HG02885 (cell line): ENCODE measurements at regions not wholly inside any gene's neighbourhood (a gene's known extent, or its start where the extent isn't known, plus 50 kb on each side); places are given as distances from the start of the nearest gene placed in this dataset.

Source experiments
- ATAC-seq: cut with Tn5 transposase; IDR thresholded peaks from one replicate; pipeline ENCODE4 v1.9.1; 2021; ENCODE audit warnings: mild to moderate bottlenecking; ENCODE audit not compliant: unreplicated experiment, poor library complexity

DNA sequence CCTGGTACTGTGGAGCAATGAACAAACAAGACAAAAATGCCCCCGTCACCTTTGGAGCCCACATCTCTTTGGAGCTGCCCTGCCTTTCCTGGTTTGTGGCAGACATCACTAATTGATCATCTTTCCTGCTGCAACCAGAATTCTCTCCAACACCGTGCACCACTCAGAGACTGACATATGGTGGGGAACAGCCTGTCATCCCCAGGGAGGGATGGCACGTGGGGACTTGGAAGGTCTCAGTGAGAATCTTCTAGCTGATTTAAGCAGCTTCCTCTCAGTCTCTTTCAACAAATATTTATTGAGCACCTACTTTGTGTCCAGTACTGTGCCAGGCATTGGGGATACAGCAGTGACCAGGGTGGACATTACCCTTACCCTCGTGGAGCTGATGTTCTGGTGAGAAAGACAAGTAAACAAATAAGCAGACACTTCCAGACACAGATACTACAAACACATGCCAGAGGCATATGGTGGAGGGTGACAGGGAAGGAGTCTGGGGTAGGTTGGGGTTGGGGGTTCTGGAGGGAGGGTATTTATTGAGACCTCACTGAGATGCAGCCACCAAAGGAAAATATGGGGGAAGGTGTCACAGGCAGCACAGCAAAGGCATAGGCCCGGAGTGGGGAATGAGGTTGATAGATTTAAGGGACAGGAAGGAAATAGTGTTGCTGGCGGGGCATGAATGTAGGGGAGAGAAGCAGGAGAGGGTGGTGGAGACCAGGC is 82.3 kb downstream of the CEBPB start:
- ATAC-seq = no peak

DNA sequence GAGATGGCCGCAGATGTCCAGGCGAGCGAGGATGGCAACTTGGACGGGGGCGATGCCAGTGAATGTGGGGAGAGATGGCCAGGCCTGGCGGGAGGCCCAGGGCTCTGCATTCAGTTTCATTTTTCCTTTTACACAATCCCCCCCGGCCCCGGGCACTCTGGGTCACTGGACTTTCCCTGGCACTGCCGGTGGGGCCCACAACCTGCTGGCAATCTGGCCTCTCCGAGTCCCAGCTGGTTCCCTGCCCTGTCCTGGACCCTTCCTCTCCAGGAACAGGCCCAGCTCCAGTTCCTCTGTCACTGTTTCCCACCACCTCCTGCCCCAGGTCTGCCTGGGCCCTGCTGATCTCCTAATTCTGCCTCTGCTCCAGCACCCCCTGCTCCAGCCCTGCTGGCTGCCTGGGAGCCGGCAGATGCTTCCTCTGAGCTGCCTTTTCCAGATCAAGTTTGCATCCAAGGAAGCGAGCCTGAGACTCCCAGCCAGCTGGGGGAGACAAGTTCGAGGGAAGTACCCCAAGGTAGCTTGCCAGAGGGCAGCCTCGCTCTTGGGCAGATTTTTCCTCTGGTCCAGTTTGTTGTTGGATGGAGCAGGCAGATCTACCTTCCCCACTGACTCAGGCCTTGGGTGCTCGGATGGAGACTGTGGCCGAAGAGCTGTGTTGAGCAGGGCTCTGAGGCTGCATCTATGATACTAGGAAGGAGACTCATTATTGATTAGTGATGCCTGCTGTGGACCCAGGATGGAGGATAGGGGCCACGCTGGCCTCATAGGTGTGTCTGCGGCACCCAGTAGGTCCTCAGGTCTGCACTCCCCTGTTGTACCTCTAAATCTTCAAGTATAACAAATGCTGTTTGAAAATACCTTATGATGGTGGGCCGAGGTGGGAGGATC is 83.2 kb downstream of the CEBPB start:
- no peak for ATAC-seq

DNA sequence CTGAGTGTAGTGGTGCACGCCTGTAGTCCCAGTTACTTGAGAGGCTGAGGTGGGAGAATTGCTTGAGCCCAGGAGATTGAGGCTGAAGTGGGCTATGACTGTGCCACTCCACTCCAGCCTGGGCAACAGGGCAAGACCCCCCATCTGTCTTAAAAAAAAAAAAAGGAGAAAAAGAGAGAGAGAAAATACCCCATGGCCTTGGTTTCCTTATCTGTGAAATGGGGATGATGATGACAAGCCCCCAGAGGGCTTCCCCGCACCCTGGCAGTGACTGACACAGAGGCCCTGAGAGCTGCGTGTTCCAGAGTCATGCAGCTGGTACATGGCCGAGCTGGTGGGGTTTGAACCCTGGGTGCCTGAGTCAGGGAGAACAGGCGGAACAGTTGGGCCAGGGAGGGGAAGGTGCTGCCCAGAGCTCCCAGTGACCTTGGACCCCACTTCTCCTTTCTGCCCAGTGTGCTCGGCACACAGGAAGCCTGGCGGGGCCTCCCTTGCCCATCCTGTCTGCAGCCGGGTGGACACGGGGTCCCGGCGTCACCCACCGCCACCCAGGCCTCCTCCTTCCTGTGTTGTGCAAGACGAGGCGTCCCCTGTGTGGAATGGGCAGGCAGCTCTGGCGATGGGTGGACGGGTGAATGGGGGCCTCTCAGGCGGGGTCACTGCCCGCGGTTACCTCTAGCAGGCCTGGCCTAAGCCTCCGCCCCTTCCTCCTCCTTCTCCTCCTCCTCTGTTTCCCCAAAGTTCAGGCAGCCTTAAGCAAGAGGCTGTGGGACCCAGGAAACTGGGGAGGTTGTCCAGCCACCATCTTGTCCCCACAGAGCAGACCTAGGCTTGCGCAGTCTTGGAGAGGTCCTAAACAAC is 84.2 kb downstream of the CEBPB start:
- no peak for ATAC-seq

DNA sequence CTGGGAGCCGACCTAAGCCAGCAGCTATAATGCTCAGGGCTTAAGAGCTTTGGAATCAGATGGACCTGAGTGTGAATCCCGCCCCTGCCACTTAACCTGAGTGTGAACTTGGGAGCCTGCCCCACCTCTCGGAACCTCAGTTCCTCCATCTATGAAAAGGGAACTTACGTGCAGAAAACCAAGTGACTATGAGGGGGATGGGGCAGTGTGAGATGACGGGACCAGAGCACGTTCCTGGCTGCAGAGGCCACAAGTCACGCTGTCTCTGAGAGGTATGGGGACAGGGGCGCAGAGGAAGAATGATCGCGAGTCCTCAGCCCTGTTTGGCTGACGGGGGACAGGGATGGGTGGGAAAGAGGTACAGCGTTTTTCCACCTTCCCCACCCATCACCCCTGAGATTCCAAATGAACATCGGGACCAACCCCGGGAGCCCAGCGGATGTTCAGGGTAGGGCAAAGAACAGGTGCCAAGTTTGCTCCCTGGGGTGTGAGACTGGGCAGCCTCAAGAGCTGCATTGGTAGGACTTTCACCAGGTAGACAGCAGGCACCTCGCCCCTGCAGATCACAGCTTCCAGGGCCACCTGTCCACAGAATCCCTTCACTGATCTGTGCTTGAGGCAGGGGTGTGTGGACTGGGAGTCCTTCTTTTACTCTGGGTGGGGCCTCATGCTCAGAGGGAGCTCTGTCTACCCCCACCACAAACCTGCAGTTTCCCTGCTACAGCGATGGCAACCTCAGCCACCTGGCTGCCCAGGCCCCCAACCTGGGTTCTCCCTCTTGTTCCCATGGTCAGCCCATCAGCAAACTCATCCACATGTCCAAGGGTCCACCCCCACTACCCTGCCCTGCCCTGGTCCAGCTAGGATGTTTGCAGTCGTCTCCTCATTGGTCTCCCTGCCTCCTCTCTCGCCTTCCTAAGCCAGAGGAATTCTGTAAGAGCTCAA is 85.8 kb downstream of the CEBPB start:
- ATAC-seq = no peak

DNA sequence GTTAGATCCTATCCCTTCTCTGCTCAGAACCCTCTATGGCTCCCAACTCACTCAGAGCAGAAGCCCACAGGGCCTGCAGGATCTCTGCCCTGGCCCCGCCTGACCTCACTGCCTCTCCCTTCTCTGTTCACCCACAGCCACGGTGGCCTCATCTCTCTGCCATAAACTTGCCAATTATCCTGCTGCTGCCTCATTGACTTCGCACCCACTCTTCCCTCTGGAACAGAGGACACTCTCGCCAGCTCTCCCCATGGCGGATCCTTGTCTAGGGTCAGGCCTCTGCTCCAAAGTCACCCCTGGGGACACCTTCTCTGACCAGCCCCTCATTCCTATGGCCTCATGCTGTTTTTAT is 86.4 kb downstream of the CEBPB start:
- ATAC-seq = no peak

DNA sequence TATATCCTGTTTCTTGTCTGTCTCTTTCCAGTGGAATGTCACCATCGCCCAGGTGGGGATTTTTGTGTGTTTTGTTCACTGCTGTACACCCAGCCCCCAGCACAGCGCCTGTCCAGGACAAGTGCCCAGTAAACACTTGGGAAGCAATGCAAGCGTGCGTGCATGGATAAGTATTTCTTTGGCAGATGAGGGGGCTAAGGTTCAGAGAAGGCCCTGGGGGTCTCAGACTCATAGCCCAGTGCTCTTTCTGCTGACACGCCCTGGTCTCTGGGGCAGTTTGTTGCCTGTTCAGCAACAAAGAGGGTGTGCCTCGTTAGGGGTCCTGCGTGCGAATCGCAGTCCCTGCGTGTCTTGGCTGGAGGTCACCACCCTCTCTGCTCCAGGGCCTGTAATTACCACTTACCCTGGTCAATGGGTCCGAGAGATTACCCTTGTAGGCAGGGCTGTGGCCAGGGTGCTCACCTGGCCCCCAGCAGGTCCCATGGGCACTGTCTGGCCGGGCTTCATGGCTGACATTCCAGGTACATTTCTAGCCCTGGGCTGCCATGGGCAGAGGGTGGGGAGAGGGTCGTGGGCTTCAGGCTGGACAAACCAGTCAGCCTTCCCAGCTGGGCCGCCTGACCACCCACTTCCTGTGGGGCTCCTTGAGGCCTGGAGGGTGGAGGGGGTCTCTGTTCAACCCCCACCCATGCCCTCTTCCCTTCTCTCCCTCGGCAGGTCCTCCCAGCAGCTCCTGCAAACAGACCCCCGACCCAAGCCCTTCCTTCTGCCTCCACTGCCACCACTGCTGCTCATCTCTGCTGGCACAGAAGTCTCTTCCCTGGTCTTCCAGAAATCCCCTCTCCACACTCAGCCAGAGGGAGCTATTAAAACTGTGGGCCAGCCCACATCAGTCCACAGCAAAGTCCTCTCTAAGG is 87.1 kb downstream of the CEBPB start:
- ATAC-seq = no peak

DNA sequence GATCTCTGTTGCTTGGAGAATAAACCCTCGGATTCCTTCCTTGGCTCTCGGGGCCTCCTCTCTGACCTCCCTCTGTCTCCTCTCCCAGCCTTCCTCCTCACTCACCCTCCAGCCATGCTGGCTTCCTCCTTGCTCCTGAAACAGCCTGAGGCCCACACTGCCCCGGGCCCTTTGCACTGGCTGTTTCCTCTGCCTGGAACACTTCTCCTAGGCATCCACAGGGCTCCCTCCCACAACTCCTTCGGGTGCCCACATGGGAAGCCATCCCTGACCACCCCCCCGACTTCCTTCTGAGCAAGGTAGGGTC is 87.7 kb downstream of the CEBPB start:
- ATAC-seq = no peak

DNA sequence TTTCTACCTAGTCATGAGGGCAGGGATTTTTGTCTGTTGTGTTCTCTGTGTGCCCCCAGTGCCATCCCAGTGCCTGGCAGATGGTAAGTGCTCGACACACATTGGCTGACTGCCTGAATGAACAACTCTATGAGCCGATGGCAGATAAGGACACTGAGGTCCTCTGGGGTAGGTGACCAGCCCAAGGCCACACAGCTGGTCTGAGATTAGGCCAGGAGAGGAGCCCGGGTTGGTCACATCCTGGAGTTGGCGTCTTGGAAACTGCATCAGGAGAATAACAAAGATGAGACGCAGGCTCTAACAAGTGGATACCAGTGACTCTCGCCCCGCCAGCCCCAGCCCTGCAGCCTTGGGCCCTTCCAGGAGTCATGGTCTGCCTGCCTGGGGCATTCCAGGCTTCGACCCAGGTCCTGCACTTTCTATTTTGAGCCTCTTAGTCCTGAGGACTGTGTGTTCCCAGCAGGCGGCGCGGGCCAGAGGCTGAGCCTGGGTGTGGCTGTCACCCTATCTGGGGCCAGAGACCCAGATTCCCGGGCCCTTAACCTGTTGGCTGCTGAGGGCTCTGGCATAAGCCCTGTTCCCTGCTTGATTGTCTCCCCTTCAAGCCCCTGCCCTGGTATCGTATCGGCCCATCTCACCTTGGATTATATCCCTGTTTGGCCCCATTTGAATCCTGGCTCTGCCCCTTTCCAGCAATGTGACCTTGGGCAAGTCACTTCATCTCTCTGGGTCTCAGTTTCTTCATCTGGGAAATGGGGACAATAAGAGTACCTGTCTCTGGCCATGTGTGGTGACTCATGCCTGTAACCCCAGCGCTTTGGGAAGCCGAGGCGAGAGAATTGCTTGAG is 88.3 kb downstream of the CEBPB start:
- no peak for ATAC-seq

DNA sequence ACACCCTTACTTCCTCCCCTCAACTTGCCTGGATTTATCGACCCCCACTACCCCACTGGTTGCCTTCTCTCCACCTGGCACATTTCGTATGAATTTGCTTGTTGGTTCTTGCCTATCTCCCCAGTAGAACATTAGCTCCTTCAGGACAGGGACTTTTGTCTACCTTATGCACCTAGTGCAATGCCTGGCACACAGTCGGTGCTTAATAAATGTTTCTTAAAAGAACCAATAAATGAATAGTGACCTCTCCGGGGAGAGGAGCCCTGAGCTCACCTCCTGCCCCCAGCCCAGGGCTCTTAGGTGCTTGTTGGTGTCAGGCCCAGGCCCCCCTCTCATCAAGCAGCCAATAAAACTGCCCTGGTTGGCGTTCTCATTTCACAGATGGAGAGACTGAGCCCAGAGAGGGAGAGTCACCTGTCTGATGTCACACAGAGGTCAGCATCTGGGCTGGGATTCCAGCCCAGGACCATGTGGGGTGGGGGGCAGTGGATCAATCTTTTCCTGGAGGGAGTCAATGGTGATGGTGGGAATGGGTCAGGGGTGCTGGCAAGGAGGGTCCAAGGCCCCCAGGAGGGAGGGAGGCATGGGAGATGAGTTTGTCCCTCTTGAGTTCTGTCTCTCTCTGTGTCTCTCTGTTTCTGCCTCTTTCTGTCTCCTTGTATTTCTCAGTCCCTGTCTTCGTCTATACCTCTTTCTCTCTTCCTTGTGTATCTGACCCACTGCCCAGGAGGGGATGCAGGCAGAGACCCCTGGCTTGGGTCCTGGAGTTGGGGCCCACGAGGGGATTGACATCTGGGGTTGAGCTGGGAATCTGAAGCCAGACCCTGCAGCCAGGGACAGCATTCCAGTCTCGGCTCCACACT is 89.6 kb downstream of the CEBPB start:
- no peak for ATAC-seq

DNA sequence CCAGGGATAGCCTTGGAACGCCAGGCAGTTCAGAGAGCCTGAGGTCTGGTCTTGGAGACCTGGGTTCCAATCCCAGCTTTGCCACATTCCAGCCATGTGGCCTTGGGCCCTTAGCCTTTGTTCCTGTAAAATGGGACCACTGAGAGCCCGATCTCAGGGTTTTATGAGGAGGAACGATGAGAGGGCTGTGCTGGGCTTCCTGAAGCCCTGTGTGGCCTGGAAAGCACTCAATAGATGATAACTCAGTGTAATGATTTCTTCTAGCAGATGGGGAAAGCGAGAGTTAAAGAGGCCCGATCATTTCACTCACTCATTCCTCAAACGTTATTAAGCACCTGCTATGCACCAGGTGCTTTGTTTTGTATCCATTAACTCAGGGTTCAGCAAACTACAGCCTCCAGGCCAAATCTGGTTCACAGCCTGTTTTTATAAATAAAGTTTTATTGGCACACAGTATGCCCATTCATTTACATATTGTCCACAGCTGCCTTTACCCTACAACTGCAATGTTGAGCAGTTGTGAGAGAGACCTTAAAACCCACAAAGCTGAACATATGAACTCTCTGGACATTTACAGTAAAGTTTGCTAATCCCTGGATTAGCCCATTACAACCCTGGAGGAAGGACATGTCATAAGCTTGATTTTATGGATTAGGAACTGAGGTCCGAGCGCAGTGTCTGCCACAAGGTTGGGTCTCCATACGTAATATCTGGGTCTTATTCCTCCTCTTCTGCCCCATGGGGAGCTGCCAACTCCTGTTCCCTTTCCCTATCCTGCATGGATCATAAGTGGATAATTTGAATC is 90.4 kb downstream of the CEBPB start:
- ATAC-seq = no peak

DNA sequence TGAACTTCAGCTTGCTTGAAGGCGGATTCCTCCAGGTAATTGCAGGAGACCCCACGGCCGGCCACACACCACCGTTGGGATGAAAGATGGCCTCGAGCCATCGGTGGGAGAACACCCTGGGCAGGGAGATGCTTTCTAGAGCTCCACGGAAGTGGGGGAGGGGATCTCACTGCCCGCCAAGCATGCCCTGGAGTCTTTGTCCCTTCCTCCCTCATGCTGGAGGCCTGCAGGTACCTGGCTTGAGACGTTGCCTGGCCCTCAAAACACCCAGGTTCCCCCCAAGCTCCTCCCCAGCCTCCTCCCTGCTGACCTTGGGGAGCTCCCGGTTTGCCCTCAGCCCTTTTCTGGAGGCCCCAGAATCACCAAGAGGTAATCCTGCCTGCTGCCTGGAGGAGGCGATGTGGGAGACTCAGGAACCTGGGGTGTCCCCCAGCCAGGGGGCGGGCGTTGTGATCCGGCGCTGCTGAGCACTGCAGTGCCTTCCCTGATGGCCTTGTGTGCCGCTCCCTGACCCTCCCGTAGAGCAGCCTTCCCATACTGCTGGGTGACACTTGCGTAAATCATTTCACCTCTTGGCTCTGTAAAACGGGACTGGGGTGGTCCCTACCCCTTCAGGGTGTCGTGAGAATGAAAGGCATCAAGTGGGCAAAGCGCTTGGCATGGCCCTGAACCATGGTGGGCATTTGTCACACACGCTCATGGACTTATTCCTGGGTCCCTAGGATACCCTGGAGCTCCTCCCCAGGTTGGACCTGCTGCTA is 91.4 kb downstream of the CEBPB start:
- no peak for ATAC-seq

DNA sequence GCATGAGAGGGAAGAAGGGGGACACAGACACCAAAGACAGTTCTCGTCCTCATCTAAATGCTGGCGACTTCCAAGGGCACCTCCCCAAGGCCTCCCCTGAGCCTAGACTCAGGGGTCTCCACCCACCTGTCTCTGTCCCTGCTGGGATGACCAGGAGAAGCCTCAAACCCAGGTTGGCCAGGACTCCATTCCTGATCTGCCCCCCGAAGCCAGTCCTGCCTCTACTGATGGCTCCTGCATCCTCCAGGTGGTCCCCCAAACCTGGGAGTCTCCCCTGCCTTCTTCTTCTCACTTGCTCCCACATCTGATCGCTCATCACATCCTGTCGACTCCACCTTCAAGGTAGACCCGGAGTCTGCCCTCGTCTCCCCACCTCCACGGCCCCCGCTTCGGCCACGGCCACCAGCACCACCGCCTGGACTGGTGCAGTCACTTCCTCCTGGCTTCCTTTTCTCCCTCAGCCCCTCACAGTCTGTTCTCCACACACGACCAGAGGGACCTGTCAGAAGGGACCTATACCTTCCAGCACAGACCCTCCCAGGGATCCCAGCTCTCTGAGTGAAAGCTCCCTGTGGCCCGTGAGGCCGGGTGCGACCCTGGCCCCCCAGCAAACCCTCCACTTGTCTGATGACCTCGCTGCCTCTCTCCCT is 92.1 kb downstream of the CEBPB start:
- no peak for ATAC-seq

DNA sequence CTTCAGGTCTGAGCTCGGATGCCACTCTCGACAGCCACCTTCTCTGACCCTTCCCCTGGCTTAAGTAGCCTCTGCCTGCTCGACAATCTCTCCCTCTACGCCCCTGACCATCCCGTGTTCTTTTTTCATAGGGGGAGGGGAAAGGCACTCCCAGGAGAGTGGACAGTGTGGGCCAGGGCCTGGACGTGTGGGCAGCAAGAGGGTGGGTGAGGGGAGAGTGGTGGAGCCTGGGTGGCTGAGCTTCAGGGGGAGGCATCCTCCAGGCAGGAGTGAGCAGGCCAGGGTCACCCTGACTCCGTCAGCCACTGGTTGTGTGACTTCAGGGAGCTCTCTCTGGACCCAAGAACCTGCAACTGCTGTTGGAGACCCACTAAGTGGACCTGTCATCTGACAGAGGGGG is 92.7 kb downstream of the CEBPB start:
- no peak for ATAC-seq

DNA sequence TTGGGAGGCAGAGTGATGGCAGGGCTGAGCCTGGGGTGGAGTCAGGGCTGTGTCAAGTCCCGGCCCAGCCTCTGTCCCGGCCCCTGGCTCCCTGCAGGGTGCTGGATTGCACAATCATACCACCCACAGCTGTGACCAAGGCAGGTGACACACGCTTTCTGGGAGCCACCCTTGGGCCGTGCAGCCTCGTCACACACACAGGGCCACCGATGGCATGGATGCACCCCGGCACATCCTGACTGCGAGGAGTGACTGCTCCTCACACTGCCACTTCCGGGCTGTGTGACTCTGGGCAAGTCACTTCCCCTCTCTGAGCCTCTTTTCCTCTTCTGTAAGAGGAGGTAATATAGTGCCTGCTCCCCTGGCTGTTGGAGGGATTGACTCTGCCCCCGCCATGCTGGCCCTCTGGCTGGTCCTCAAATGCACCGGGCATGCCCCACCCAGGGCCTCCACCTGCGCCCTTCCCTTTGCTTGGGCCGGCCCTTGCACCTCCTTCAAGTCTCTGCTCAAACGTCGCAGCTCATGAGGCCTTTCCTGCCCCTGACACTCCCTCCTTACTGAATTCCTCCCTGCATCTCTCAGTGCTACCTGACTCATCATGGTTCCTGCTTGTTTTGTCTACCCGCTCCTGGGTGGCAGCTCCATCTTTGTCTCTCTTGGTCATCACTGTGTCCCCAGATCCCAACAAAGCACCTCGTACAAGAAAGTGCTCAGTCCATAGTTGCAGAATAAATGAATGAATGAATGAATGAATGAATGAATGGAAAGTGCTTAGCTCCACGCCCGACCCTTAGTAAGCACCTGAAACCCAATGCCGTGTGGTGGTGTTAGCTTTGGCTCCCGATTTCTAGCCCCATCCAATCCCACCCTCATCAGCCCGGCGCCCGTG is 93.5 kb downstream of the CEBPB start:
- no peak for ATAC-seq
